Fibroblast of mammary gland (primary cell): ENCODE measurements at regions not wholly inside any gene's neighbourhood (a gene's known extent, or its start where the extent isn't known, plus 50 kb on each side); places are given as distances from the start of the nearest gene placed in this dataset.
A peak's percentile ranks its signal among the peaks of the same experiment; 100 is the strongest.

Experiments used
- DNase-seq: peaks from one replicate; pipeline ENCODE4 v3.0.0-alpha.2; 2010; ENCODE audit warnings: low read depth
- H3K4me3 ChIP-seq: 2 replicates; pipeline ENCODE4 v1.5.1; 2011; ENCODE audit warnings: low read depth, mild to moderate bottlenecking, low read length, moderate library complexity; ENCODE audit not compliant: control insufficient read depth
- TF ChIP-seq, protein P1 (sequence below): conservative IDR thresholded peaks from 2 replicates; pipeline ENCODE4 v1.5.1; 2011; ENCODE audit warnings: low read depth, low read length, inconsistent platforms; ENCODE audit not compliant: control insufficient read depth, insufficient read depth

DNA sequence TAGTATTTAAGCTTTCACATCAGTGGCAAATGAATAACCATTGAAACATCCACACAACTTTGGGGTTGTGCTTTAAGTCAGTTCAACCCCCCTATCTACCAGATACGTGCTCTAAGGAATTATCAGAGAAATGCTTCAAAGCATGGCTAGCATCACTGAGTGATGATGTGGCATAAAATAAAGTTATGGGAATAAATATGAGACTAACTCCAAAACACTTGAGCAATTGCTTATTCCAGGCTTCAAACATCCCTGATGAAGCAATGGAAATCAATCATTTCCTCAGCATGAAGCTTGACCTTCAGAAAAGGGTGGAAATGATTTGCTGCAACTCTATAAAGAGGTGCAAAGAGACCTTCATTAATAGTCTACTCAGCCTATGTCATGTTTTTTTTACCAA is 292.0 kb upstream of the SMC2 start:
- TF ChIP-seq, protein P1, sequence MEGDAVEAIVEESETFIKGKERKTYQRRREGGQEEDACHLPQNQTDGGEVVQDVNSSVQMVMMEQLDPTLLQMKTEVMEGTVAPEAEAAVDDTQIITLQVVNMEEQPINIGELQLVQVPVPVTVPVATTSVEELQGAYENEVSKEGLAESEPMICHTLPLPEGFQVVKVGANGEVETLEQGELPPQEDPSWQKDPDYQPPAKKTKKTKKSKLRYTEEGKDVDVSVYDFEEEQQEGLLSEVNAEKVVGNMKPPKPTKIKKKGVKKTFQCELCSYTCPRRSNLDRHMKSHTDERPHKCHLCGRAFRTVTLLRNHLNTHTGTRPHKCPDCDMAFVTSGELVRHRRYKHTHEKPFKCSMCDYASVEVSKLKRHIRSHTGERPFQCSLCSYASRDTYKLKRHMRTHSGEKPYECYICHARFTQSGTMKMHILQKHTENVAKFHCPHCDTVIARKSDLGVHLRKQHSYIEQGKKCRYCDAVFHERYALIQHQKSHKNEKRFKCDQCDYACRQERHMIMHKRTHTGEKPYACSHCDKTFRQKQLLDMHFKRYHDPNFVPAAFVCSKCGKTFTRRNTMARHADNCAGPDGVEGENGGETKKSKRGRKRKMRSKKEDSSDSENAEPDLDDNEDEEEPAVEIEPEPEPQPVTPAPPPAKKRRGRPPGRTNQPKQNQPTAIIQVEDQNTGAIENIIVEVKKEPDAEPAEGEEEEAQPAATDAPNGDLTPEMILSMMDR, result no peak
- H3K4me3 ChIP-seq, result no peak overlapping the region
- peak; percentile 2 for DNase-seq

DNA sequence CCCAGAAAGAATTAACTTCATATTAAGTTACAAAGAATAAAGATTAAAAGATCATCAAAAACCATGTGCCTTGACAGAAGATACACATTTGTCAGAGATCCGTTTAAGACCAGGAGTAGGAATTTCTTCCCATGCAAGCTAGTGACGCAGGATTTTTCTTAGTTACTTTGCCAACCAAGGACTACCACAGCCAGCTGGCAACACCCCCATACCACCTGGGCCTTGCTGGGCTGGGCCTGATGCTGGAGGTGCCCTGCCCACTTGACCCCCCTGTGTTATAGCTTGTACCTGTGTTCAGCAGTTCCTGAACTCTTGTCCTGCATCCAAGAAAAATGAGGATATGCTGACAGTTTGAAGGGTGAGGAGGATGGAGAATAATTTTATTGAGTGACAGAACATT is 290.9 kb upstream of the SMC2 start:
- no peak overlapping the region for H3K4me3 ChIP-seq
- DNase-seq, result no peak
- TF ChIP-seq, protein P1, result no peak

GRCh38 chr9:103804077-103804735 is 289.9 kb upstream of the SMC2 start:
- TF ChIP-seq, protein P1, result no peak
- H3K4me3 ChIP-seq, result no peak overlapping the region
- peak; percentile 25 for DNase-seq

- no peak overlapping the region for H3K4me3 ChIP-seq
- no peak for DNase-seq
- TF ChIP-seq, protein P1, result no peak
Measured at GRCh38 chr9:103809745-103810144, 284.4 kb upstream of the SMC2 start.

- DNase-seq, result no peak
- H3K4me3 ChIP-seq, result no peak overlapping the region
- TF ChIP-seq, protein P1, result no peak
Measured at GRCh38 chr9:103811462-103811861, 282.6 kb upstream of the SMC2 start.

GRCh38 chr9:103816146-103816545 is 278.0 kb upstream of the SMC2 start:
- DNase-seq, result no peak
- TF ChIP-seq, protein P1, result no peak
- H3K4me3 ChIP-seq, result no peak overlapping the region

GRCh38 chr9:103819936-103820335 is 274.2 kb upstream of the SMC2 start:
- no peak overlapping the region for H3K4me3 ChIP-seq
- DNase-seq, result no peak
- TF ChIP-seq, protein P1, result no peak
